Activated CD4-positive, alpha-beta T cell treated with anti-CD3 and anti-CD28 coated beads, Interleukin-2, amount 10 ng/mL, durations not matched to agents 24 days and 14 days (primary cell): ENCODE measurements at regions not wholly inside any gene's neighbourhood (a gene's known extent, or its start where the extent isn't known, plus 50 kb on each side); places are given as distances from the start of the nearest gene placed in this dataset.

Experiments
- DNase-seq: peaks from one replicate; pipeline ENCODE4 v3.0.0; 2022
- H3K27ac Mint-ChIP-seq: one replicate; pipeline ENCODE4 v1.8.0; 2022; ENCODE audit warnings: mild to moderate bottlenecking, mixed read lengths
- H3K27me3 Mint-ChIP-seq: one replicate; pipeline ENCODE4 v1.8.0; 2022; ENCODE audit warnings: mixed read lengths
- H3K36me3 Mint-ChIP-seq: one replicate; pipeline ENCODE4 v1.8.0; 2022; ENCODE audit warnings: low read depth, mild to moderate bottlenecking, mixed read lengths
- H3K4me1 Mint-ChIP-seq: one replicate; pipeline ENCODE4 v1.8.0; 2021; ENCODE audit warnings: mixed read lengths
- H3K4me3 Mint-ChIP-seq: one replicate; pipeline ENCODE4 v1.8.0; 2022; ENCODE audit warnings: mild to moderate bottlenecking, moderate library complexity, mixed read lengths
- H3K9me3 Mint-ChIP-seq: one replicate; pipeline ENCODE4 v1.8.0; 2021; ENCODE audit warnings: mixed read lengths
- intact Hi-C: fragments of 100-400 bp; cut with micrococcal nuclease; formaldehyde crosslinking; loops from one replicate; pipeline ENCODE4 v1.15.1; 2023

DNA sequence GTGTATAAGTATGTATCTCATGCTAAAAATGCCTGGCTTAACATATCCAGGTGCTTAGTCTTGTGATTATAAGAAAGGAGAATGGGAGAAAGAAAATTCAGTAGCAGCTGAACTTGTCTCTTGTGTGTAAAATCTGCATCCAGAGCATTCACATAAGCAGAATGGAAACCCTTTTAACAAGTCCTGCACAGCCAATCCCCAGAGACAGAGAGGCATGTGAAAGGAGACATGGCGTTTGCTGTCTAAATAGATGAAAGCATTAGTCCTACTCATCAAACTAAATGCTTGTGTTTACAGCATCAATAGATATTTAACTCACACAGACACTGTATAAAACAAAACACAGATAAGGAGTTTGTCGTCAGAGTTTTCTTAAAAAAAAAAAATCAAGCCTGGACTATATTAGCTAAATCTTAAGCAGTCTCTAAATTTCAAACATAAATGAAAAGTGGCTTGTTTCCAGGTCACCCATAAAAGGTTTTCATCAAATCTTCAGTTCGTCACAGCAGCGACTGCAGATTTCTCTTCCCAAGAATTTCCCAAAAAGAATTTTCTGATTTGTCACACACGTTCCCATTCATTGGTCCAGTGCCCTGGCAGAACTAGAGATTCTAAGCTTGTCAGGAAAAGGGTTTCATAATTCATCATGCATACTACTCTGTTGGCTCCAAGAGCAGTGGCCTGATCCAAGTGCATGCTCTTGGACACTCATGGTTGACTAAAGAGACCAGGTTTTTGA lies 249.2 kb downstream of the BTG1 start:
- no peak overlapping the region for H3K27ac Mint-ChIP-seq
- H3K4me3 Mint-ChIP-seq, result no peak overlapping the region
- H3K36me3 Mint-ChIP-seq, result peaks cover 3% of the 10 kb centered on the region
- intact Hi-C loops, result no loop called here
- H3K27me3 Mint-ChIP-seq, result no peaks in the 10 kb centered on the region
- DNase-seq, result no peak
- peaks cover 26% of the 10 kb centered on the region for H3K9me3 Mint-ChIP-seq
- no peaks in the 10 kb centered on the region for H3K4me1 Mint-ChIP-seq

DNA sequence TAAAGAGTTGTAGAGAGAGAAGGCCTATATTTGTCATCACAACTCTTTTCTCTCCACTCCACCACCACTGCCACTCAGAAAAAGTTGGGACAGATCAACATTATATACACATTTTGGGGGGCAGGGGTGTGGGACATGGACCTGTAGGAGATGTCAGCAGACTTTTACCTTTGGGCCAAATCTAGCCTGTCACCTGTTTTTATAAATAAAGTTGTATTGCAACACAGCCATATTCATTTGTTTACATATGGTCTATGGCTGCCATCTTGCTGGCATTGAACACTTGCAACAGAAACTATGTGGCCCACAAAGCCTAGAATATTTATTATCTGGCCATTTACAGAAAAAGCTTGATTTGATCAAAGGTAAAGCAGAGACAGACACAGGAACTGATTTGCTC lies 250.7 kb downstream of the BTG1 start:
- H3K27me3 Mint-ChIP-seq, result no peaks in the 10 kb centered on the region
- intact Hi-C loops, result no loop called here
- peaks cover 3% of the 10 kb centered on the region for H3K36me3 Mint-ChIP-seq
- H3K9me3 Mint-ChIP-seq, result peaks cover 16% of the 10 kb centered on the region
- DNase-seq, result no peak
- no peak overlapping the region for H3K27ac Mint-ChIP-seq
- no peak overlapping the region for H3K4me3 Mint-ChIP-seq
- H3K4me1 Mint-ChIP-seq, result no peaks in the 10 kb centered on the region

GRCh38 chr12:91893476-91893875 lies 252.2 kb downstream of the BTG1 start:
- Mint-ChIP-seq H3K4me1 (no peaks in the 10 kb centered on the region), H3K4me3 (no peak overlapping the region), H3K27ac (no peak overlapping the region), H3K27me3 (no peaks in the 10 kb centered on the region), H3K9me3 (peaks cover 11% of the 10 kb centered on the region), H3K36me3 (peaks cover 3% of the 10 kb centered on the region)
- DNase-seq, result no peak
- intact Hi-C loops, result no loop called here

DNA sequence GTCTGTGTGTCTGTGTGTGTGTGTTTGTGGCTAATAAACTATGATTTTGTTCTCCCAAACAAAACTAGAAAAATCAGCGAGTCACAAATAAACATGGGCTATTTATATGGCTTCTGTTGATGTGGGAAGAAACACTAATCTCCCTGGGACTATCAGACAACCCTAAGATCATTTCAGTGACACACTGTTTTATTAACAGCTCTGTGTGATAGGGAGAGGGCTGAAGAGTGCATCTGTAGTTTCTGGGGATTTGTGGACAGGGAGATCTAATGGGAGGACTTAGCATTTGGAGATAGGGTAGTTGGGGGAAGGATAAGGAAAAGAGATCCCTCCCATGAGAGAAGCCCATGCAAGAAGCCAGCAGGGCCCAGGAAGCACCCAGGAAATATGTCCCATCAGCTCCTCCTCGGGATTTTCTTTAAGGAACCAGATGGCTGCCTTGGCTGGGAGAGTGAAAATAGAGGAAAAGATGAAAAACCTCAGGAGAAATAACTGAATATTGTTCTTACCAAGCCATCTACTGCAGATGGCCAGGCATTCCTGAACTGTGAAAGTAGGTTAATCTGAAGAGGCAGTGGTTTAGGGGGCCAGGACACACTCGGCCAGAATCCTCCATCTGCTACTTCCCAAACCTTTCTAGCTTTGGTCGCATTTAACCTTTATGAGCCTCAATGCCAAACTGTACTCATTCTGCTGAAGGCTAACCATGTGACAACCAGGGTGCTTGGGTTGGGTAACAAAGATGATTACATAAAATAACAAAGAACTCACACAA lies 253.4 kb downstream of the BTG1 start:
- DNase-seq, result no peak
- no peak overlapping the region for H3K4me3 Mint-ChIP-seq
- H3K27ac Mint-ChIP-seq, result no peak overlapping the region
- H3K4me1 Mint-ChIP-seq, result no peaks in the 10 kb centered on the region
- no peaks in the 10 kb centered on the region for H3K27me3 Mint-ChIP-seq
- intact Hi-C loops, result no loop called here
- H3K36me3 Mint-ChIP-seq, result peaks cover 3% of the 10 kb centered on the region
- peaks cover 6% of the 10 kb centered on the region for H3K9me3 Mint-ChIP-seq

- H3K4me3 Mint-ChIP-seq, result no peak overlapping the region
- intact Hi-C loops, result no loop called here
- DNase-seq, result no peak
- no peaks in the 10 kb centered on the region for H3K4me1 Mint-ChIP-seq
- H3K36me3 Mint-ChIP-seq, result no peaks in the 10 kb centered on the region
- no peak overlapping the region for H3K27ac Mint-ChIP-seq
- H3K27me3 Mint-ChIP-seq, result no peaks in the 10 kb centered on the region
- no peaks in the 10 kb centered on the region for H3K9me3 Mint-ChIP-seq
Observed at GRCh38 chr12:91890742-91891141, 254.9 kb downstream of the BTG1 start.

DNA sequence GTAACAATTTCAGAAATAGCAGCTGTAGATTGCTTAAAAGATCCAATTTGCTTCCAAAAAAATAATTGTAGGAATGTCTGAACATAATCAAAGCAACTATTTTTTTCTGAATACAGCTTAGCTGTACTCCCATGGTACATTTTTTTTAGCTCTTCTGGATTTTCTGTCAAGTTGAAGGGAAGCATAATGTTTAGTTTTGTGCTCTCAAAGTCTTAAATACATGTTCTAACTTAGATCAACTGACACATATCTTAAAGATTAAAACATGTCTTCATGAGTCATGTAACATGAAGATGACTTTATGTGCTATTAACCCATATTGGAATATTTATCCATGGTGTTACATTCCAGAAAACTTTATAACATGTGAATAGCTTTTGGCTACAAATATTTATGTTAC lies 255.7 kb downstream of the BTG1 start:
- no peaks in the 10 kb centered on the region for H3K9me3 Mint-ChIP-seq
- no peaks in the 10 kb centered on the region for H3K27me3 Mint-ChIP-seq
- H3K27ac Mint-ChIP-seq, result no peak overlapping the region
- no peak for DNase-seq
- intact Hi-C loops, result no loop called here
- no peak overlapping the region for H3K4me3 Mint-ChIP-seq
- H3K36me3 Mint-ChIP-seq, result no peaks in the 10 kb centered on the region
- no peaks in the 10 kb centered on the region for H3K4me1 Mint-ChIP-seq

DNA sequence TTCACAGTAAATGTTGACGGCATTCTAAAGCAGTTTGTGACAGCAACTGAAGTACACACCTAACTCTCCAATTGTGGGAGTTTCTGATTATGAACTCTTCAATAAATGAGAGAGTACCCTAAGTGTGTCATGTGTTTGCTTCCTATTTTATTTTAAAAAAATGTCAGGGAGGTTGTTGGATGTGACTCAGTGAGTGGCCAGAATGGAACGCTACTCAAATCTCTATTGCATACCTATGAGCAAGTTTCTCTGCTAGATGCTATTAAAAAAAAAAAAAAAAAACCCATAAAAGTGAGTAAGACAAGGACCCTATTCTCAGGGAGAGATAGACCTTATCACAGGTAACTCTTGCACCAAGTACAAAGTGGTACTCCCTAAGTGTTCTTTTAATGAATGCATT lies 256.6 kb downstream of the BTG1 start:
- no peaks in the 10 kb centered on the region for H3K4me1 Mint-ChIP-seq
- H3K27ac Mint-ChIP-seq, result no peak overlapping the region
- H3K27me3 Mint-ChIP-seq, result no peaks in the 10 kb centered on the region
- H3K36me3 Mint-ChIP-seq, result no peaks in the 10 kb centered on the region
- DNase-seq, result no peak
- no peak overlapping the region for H3K4me3 Mint-ChIP-seq
- intact Hi-C loops, result no loop called here
- no peaks in the 10 kb centered on the region for H3K9me3 Mint-ChIP-seq

GRCh38 chr12:91887957-91888356 lies 257.7 kb downstream of the BTG1 start:
- H3K4me3 Mint-ChIP-seq, result no peak overlapping the region
- no peaks in the 10 kb centered on the region for H3K9me3 Mint-ChIP-seq
- intact Hi-C loops, result no loop called here
- no peaks in the 10 kb centered on the region for H3K27me3 Mint-ChIP-seq
- no peak overlapping the region for H3K27ac Mint-ChIP-seq
- H3K4me1 Mint-ChIP-seq, result no peaks in the 10 kb centered on the region
- no peaks in the 10 kb centered on the region for H3K36me3 Mint-ChIP-seq
- DNase-seq, result no peak

GRCh38 chr12:91885851-91886731 lies 259.6 kb downstream of the BTG1 start:
- no peaks in the 10 kb centered on the region for H3K9me3 Mint-ChIP-seq
- intact Hi-C loops, result no loop called here
- DNase-seq, result no peak
- no peak overlapping the region for H3K27ac Mint-ChIP-seq
- H3K27me3 Mint-ChIP-seq, result no peaks in the 10 kb centered on the region
- H3K4me1 Mint-ChIP-seq, result peaks cover 3% of the 10 kb centered on the region
- no peaks in the 10 kb centered on the region for H3K36me3 Mint-ChIP-seq
- H3K4me3 Mint-ChIP-seq, result no peak overlapping the region

- Mint-ChIP-seq H3K36me3 (peaks cover 4% of the 10 kb centered on the region), H3K9me3 (no peaks in the 10 kb centered on the region), H3K27me3 (no peaks in the 10 kb centered on the region), H3K4me3 (no peak overlapping the region), H3K27ac (no peak overlapping the region), H3K4me1 (peaks cover 17% of the 10 kb centered on the region)
- DNase-seq, result no peak
- intact Hi-C loops, result no loop called here
Observed at GRCh38 chr12:91884230-91884629, 261.4 kb downstream of the BTG1 start.

- no peak overlapping the region for H3K27ac Mint-ChIP-seq
Observed at GRCh38 chr12:91883811-91884210, 261.8 kb downstream of the BTG1 start.

GRCh38 chr12:91882910-91883309 lies 262.7 kb downstream of the BTG1 start:
- DNase-seq, result no peak
- Mint-ChIP-seq H3K9me3 (peaks cover 3% of the 10 kb centered on the region), H3K27ac (no peak overlapping the region), H3K36me3 (peaks cover 6% of the 10 kb centered on the region), H3K4me1 (peaks cover 21% of the 10 kb centered on the region), H3K4me3 (no peak overlapping the region), H3K27me3 (no peaks in the 10 kb centered on the region)
- intact Hi-C loops, result no loop called here

More at GRCh38 chr12:91883811-91884210, 261.8 kb downstream of the BTG1 start:
- peaks cover 4% of the 10 kb centered on the region for H3K36me3 Mint-ChIP-seq
- no peak for DNase-seq
- no peaks in the 10 kb centered on the region for H3K9me3 Mint-ChIP-seq
- H3K27me3 Mint-ChIP-seq, result no peaks in the 10 kb centered on the region
- no peak overlapping the region for H3K4me3 Mint-ChIP-seq
- intact Hi-C loops, result no loop called here
- H3K4me1 Mint-ChIP-seq, result peaks cover 17% of the 10 kb centered on the region

DNA sequence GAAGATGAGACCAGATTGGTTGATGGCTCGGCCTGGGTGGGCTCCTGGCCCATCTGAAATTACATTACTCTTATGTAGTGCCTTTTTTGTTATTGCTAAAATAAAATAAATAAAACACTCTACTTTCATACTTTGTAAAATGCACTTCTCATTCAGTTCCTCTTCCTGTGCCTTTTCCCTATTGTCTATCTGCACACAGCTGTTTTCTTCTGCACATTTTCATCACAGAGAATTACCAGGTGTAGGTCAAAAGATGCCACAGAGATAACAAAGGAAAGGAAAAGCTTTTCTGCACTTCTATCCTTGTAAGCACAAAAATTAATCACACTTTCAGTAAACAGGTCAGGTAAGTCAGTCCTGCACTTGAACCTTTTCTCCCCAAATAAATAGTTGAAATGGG lies 265.1 kb downstream of the BTG1 start:
- Mint-ChIP-seq H3K36me3 (peaks cover 14% of the 10 kb centered on the region), H3K27me3 (no peaks in the 10 kb centered on the region), H3K4me1 (peaks cover 44% of the 10 kb centered on the region), H3K9me3 (peaks cover 5% of the 10 kb centered on the region), H3K27ac (no peak overlapping the region), H3K4me3 (no peak overlapping the region)
- intact Hi-C loops, result no loop called here
- no peak for DNase-seq
